Lung (tissue), 11 donors: ENCODE measurements at regions not wholly inside any gene's neighbourhood (a gene's known extent, or its start where the extent isn't known, plus 50 kb on each side); places are given as distances from the start of the nearest gene placed in this dataset.

Experiments
- ATAC-seq: fragments of 200-7000 bp; cut with Tn5 transposase; one replicate; pipeline ENCODE4 v1.9.1; 2020; ENCODE audit warnings: moderate number of reproducible peaks; ENCODE audit not compliant: insufficient read depth, low FRiP score
- DNase-seq, 3 donors: peaks; one replicate each; pipeline ENCODE4 v3.0.0-alpha.2; 2013 to 2017
- H3K27ac ChIP-seq, 2 donors: one replicate each; pipeline ENCODE4 v1.5.1; 2013; ENCODE audit warnings: mild to moderate bottlenecking in 2 of 2, moderate library complexity in 2 of 2, control low read depth in 1 of 2, inconsistent platforms in 1 of 2, low read depth in 1 of 2, low read length in 1 of 2
- H3K27me3 ChIP-seq, 3 donors: one replicate each; pipeline ENCODE4 v1.5.1; 2013; ENCODE audit warnings: low read length in 2 of 3; ENCODE audit not compliant: control insufficient read depth in 3 of 3, insufficient read depth in 3 of 3
- H3K36me3 ChIP-seq, 4 donors: one replicate each; pipeline ENCODE4 v1.5.1; 2013; ENCODE audit warnings: low read length in 4 of 4, mild to moderate bottlenecking in 1 of 4, moderate library complexity in 1 of 4; ENCODE audit not compliant: control insufficient read depth in 4 of 4, insufficient read depth in 4 of 4
- H3K4me1 ChIP-seq, 5 donors: one replicate each; pipeline ENCODE4 v1.5.1; 2013; ENCODE audit warnings: low read length in 5 of 5, mild to moderate bottlenecking in 2 of 5, moderate library complexity in 1 of 5; ENCODE audit not compliant: control insufficient read depth in 5 of 5, insufficient read depth in 5 of 5
- H3K4me3 ChIP-seq: one replicate; pipeline ENCODE4 v1.5.1; 2013; ENCODE audit warnings: mild to moderate bottlenecking, control low read depth, moderate library complexity
- H3K9ac ChIP-seq, 2 donors: one replicate each; pipeline ENCODE4 v1.5.1; 2013; ENCODE audit warnings: low read length in 2 of 2, control low read depth in 1 of 2; ENCODE audit not compliant: insufficient read depth in 1 of 2
- H3K9me3 ChIP-seq, 4 donors: one replicate each; pipeline ENCODE4 v1.5.1; 2013; ENCODE audit warnings: low read length in 3 of 4, mild to moderate bottlenecking in 1 of 4, moderate library complexity in 1 of 4; ENCODE audit not compliant: control insufficient read depth in 4 of 4, insufficient read depth in 3 of 4
- CTCF ChIP-seq: IDR thresholded peaks from 2 replicates; pipeline ENCODE4 v1.5.1; 2012; ENCODE audit warnings: mild to moderate bottlenecking; ENCODE audit errors: control extremely low read depth, extremely low read depth
- WGBS, 2 donors: extraction: QIAGEN DNeasy Blood & Tissue Kit; methylation state at CpG; one replicate each; pipeline ENCODE4 v1.1.7; 2013; 5-methylcytosine and 5-hydroxymethylcytosine counted together
- donor health status: control.
- donor health status: control.
- donor health status: Bipolar disorder and iron deficiency.
- donor health status: healthy.
- donor health status: DM: yes; HTN: yes; CAD: no.

GRCh38 chr6:3551716-3552511 is 95.1 kb upstream of the SLC22A23 start:
- no peak for ATAC-seq
- H3K4me1 ChIP-seq = no peaks in the 10 kb centered on the region
- no peak overlapping the region for H3K4me3 ChIP-seq
- H3K27ac ChIP-seq = no peak overlapping the region
- no peak for TF ChIP-seq CTCF
- DNase-seq = no peak
- peaks cover 0 to 2% (median 0%) of the 10 kb centered on the region in 4 donors for H3K9me3 ChIP-seq
- no peaks in the 10 kb centered on the region for H3K36me3 ChIP-seq
- no peaks in the 10 kb centered on the region for H3K27me3 ChIP-seq
- 84 to 96% methylated on average over 5 of the region's 5 CpGs for WGBS, 2 donors
- H3K9ac ChIP-seq = no peak overlapping the region

- no peaks in the 10 kb centered on the region for H3K4me1 ChIP-seq
- no peaks in the 10 kb centered on the region for H3K36me3 ChIP-seq
- H3K9ac ChIP-seq = no peak overlapping the region
- 86 to 87% methylated on average over 7 of the region's 7 CpGs for WGBS, 2 donors
- no peak for TF ChIP-seq CTCF
- H3K27ac ChIP-seq = no peak overlapping the region
- no peak for DNase-seq
- H3K9me3 ChIP-seq = peaks cover 0 to 2% (median 0%) of the 10 kb centered on the region in 4 donors
- H3K27me3 ChIP-seq = no peaks in the 10 kb centered on the region
- H3K4me3 ChIP-seq = no peak overlapping the region
- ATAC-seq = no peak
Measured at GRCh38 chr6:3549314-3549940, 92.6 kb upstream of the SLC22A23 start.

- no peak for DNase-seq
- TF ChIP-seq CTCF = no peak
- H3K4me1 ChIP-seq = no peaks in the 10 kb centered on the region
- no peaks in the 10 kb centered on the region for H3K36me3 ChIP-seq
- WGBS, 2 donors = 71 to 74% methylated on average over 2 of the region's 2 CpGs
- no peak overlapping the region for H3K4me3 ChIP-seq
- no peaks in the 10 kb centered on the region for H3K27me3 ChIP-seq
- no peak overlapping the region for H3K9ac ChIP-seq
- peaks cover 0 to 3% (median 0%) of the 10 kb centered on the region in 4 donors for H3K9me3 ChIP-seq
- no peak for ATAC-seq
- no peak overlapping the region for H3K27ac ChIP-seq
Measured at GRCh38 chr6:3546121-3546520, 89.3 kb upstream of the SLC22A23 start.
